HG03457 (cell line): ENCODE measurements at regions not wholly inside any gene's neighbourhood (a gene's known extent, or its start where the extent isn't known, plus 50 kb on each side); places are given as distances from the start of the nearest gene placed in this dataset.
"Not testable (repeated sequence)": the region's sequence is repeated elsewhere in the genome, so short reads cannot be mapped to it uniquely, and the experiment has no call there.

Experiments used
- ATAC-seq: cut with Tn5 transposase; IDR thresholded peaks from one replicate; pipeline ENCODE4 v1.9.1; 2021; ENCODE audit warnings: moderate number of reproducible peaks; ENCODE audit not compliant: unreplicated experiment

DNA sequence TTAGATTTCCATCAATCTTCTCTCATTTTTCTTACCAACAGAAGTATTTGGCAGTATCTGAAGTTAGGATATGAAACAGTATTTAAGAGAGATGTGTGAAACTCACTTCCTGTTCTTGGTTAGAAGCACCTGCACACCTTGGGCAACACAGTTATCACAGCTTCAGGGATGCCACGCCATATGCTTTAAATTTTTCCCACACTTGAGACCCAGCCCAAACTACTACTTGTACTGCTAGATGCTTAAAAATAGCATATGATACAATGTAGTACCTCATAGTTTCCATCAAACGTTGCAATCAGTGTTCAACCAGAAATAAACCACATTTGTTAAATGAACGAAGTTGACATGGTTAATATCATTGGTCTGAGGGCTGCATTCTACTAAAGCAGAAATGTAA is 725.1 kb upstream of the FRG1 start:
- no peak for ATAC-seq

DNA sequence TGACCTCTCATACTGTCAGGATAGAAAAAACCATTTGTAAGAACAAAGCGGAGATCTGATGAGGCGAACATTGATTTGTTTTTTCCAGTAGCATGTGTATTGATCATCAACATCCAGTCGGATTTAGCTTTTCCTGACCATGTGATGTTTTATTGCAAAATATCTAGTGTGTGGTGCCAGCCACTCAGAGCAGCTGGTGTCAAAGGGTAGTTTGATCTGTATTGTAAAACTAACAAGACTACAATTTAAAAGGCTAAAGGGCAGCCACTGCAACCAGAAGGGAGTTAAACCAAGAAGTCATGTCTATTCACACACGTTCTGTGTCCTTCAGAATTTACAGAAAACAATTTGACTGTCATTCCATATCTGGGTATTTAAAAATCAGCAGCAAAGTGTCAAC is 719.0 kb upstream of the FRG1 start:
- no peak for ATAC-seq

DNA sequence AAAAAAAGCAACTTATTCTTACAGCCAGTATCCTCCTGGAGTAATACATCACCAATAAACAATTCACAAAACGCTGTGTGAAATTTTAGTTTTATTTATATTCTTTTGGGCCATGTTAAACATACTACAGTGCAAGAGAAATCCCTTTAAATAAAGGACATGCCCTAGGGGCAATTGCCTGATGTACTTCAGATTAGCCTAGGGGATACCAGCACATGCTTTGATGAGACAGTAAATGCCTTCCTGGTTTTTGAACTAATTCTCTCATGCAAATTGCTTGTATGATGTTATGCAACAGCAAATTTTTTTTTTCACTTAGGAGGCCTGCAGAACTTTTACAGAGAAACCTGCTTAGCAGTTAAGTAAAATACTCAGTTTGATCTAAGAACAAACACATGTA is 711.9 kb upstream of the FRG1 start:
- ATAC-seq = no peak

DNA sequence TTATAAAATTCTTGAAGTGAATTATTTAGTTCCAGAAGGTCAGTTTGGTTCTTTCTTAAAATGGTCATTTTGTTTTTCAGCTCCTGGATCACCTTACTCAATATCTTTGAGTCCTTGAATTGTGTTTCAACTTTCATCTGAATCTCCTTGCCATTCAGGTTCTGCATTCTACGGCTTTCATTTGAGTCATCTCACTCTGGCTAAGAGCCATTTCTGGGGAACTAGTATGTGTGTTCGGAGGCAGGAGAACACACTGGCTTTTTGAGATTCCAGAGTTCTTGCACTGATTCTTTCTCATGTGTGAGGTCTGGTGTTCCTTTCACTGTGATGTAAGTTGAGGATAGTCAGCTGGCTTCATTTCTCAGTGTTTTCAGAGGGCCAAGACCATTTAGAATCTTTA is 708.4 kb upstream of the FRG1 start:
- ATAC-seq = no peak

DNA sequence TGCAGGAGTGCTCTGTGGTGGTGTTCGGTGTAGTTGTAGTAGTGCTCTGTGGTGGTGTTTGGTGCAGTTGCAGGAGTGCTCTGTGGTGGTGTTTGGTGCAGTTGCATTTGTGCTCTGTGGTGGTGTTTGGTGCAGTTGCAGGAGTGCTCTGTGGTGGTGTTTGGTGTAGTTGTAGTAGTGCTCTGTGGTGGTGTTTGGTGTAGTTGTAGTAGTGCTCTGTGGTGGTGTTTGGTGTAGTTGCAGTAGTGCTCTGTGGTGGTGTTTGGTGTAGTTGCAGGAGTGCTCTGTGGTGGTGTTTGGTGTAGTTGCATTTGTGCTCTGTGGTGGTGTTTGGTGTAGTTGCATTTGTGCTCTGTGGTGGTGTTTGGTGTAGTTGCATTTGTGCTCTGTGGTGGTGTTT is 706.9 kb upstream of the FRG1 start:
- not testable (repeated sequence) for ATAC-seq

DNA sequence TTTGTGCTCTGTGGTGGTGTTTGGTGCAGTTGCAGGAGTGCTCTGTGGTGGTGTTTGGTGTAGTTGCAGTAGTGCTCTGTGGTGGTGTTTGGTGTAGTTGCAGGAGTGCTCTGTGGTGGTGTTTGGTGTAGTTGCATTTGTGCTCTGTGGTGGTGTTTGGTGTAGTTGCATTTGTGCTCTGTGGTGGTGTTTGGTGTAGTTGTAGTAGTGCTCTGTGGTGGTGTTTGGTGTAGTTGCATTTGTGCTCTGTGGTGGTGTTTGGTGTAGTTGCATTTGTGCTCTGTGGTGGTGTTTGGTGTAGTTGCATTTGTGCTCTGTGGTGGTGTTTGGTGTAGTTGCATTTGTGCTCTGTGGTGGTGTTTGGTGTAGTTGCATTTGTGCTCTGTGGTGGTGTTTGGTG is 705.7 kb upstream of the FRG1 start:
- not testable (repeated sequence) for ATAC-seq

DNA sequence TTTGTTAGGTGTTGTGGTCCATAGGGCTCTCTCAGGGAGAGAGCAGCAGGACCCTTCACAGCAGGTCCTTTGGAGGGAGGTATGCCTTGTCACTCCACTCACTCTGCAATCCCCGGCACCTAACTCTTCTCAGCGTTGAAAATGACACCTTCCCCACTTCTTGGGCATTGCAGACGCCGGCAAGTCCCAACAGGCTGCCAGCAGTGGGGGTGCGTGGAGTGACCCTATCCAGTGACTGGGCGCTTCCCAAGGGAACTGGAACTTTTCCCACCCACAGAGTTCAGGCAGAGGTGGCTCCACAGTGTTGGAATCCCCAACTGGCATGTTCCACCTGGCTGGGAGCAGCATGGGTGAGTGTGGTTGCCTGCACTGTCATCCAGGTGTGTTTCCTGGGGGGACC is 705.1 kb upstream of the FRG1 start:
- no peak for ATAC-seq

DNA sequence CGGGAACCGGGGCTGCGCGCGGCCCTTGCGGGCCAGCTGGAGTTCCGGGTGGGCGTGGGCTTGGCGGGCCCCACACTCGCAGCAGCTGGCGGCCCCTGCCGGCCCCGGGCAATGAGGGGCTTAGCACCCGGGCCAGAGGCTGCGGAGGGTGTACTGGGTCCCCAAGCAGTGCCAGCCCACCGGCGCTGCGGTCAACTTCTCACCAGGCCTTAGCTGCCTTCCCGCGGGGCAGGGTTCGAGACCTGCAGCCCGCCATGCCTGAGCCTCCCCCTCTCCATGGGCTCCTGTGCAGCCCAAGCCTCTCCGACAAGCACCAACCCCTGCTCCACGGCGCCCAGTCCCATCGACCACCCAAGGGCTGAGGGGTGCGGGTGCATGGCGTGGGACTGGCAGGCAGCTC is 704.4 kb upstream of the FRG1 start:
- not testable (repeated sequence) for ATAC-seq

DNA sequence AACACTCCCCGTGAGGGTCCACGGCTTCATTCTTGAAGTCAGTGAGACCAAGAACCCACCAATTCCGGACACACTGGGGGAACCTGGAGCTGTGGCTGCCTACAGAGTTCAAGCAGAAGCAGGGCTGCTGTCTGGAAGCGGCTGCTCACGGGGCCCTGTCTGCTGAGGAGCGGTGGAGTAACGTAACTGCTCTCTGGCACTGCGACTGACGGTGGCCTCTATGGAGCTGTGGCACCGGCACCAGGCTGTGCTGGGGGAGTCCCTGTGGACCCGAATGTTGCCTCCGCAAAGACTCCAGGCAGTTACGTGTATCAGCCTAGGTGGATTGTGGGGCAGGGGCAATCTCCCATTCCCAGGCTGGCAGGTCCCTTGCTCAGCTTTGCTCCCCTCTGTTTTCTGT is 703.3 kb upstream of the FRG1 start:
- no peak for ATAC-seq

DNA sequence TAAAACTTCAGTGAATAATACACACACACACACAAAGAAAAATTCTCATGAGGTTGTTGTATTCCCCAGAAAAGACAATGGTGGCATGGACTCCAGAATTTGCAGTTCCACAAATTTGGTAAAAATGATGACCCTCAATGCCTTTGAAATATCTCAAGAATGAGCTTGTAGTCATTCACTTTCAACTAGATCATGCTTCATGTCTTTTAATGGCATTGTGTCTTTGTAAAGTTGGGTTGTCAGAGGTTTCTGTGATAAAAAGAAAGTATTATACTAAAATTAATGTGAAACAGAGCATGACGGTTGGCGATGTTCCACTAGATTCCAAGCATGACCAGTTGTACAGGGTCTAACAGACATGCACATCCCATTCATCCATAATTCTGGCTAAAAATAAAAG is 685.0 kb upstream of the FRG1 start:
- ATAC-seq = no peak

DNA sequence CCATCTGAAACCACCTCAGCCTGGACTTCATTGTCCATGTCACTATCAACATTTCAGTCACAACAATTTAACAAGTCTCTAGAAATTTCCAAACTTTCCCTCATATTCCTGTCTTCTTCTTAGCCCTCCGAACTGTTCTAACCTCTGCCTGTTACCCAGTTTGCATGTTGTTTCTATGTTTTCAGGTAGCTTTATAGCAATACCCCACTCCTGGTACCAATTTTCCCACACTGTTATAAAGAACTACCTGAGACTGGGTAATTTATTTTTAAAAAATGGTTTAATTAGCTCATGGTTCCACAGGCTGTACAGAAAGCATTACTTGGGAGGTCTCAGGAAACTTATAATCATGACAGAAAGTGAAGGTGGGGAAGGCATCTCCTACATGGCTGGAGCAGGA is 679.2 kb upstream of the FRG1 start:
- ATAC-seq = no peak

DNA sequence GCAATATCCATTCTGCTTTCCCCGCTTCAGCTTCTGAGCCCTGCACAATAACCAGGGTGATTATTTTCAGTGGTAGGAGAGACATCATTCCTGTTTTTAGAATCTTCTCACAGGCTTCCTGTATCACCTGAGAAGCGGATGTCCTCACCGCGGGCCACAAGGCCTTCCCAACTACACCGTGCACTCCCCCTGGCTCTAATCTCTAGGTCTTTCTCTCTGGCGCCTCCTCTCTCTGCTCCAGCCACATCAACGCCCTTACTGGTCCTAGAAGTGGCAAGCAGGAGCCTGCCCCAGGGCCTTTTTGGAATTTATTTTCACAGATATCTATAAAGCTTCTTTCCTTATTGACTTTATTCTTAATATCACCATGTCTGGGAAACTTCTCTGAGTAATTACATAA is 675.2 kb upstream of the FRG1 start:
- no peak for ATAC-seq

DNA sequence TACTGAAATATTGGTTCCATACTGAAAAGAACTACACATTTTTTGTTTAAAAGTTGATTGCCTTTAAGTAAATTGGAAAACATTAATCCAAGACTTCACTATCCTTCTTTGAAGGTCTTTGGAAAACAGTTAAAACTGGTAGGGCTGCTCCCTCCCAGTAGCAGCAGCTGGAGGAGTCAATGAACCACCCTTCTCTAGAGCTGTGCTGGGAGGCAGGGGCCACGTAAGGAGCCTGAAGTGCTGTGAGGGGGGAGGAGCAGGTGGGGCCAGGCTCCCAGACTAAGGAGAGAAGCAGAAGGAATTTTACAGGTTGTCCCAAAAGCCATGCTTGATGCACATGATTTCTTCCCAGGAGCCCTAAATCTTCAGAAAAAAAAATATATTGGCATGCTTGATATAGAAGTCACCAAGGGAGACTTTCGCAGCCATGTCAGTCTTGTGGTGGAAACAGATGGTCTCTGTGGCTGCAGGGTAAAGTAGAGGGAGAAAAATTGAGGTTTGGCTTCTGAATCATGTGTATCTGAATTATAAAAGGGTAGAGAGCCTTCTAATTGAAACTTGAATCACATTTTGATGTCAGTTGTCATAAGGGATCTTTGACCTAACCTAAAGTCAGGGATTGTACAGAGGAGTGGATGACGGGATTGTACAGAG is 673.2 kb upstream of the FRG1 start:
- ATAC-seq = no peak

DNA sequence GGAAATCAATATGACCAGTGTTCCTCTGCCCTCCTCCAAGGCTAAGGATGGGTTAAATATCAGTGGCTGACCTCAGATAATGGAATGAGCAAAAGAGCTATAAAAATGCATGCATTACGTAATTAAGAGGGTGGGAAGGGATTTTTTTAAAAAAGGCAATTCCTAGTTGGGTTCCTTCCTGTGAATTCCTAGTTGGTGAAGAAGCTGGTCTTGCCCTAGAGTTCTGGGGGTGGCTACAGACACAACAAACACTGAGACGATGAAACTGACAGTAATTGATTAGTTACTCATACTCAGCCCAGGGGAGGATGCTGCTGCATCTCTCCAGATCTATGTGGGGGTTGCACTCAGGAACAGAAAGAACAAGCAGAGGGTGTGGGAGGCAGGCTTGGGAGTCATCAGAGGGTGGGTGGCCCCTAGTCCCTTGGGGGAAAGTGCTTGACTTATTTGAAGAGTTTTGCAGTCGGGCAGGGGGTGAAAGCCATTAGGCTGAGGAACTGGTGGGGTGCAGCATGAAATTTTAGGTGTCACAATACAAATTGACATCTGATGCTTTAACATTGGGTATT is 662.0 kb upstream of the FRG1 start:
- no peak for ATAC-seq

DNA sequence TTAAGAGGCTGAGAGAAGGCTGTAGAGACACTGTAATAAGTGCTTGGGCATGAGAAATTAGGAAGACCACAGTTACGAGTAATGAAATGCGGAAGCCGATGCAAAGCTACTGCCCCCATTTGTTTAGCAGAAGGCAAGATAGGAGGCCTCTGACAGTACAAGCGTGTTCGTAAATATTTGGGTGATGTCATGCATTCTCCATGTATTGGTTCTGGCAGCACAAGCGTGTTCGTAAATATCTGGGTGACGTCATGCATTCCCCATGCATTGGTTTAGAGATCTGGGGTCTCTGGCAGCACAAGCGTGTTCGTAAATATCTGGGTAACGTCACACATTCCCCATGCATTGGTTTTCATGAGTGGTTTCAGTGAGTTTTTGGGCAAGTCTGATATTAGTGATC is 661.5 kb upstream of the FRG1 start:
- ATAC-seq = no peak

DNA sequence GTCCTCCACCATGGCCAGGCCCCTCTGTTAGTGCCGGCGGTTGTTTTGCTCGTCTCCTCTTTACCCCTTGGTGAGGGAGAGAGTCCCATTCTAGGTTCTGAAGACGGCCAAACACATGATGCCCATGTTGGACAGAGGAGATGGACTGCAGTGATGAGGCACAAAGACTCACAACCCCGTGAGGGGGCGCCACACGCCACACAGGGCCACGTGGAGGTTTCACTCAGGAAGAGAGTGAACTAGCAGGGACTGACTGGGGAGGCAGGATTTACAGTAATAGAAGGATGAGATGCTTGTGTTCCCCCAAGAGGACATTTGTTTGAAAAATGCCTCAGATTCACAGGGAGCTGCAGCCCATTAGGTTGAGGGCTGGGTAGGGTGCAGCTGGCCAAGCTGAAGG is 655.3 kb upstream of the FRG1 start:
- ATAC-seq = no peak

DNA sequence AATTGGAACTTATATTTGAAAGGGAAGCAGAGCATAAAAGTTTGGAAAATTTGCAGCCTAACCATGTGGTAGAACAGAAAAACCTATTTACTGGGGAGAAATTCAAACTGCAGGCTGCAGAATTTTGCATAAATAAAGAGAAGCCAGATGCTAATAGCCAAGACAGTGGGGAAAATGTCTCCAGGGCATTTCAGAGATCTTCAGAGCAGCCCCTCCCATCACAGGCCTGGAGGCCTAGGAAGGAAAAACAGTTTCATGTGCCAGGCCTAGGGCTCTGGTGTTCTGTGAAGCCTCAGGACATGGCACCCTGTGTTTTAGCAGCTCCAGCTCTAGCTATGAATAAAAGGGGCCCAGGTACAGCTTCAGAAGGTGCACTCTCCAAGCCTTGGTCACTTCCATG is 648.7 kb upstream of the FRG1 start:
- no peak for ATAC-seq

DNA sequence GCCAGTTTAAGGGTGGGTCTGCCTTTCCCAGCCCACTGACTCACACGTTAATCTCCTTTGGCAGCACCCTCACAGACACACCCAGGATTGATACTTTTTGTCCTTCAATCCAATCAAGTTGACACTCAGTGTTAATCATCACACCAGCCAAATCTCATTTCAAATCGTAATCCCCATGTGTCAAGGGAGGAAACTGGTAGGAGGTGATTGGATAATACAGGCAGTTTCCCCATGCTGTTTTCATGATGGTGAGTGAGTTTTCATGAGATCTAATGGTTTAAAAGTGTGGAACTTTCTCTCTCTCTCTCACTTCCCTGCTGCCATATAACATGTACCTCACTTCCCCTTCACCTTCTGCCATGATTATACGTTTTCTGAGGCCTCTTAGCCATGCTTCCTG is 647.2 kb upstream of the FRG1 start:
- no peak for ATAC-seq

DNA sequence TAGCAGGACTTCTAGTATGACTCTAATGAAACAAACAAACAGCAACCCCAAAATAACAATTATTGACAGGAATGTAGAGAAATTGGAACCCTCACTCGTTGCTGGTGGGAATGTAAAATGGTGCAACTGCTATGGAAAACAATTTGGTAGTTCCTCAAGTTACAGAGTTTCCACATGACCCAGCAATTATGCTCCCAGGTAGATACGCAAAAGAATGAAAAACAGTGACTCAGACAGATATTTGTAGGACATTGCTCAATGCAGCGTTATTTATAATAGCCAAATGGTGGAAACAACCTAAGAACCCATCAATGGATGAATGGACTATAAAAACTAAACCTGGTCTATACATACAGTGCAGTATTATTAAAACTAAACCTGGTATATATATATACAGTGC is 646.1 kb upstream of the FRG1 start:
- ATAC-seq = no peak

DNA sequence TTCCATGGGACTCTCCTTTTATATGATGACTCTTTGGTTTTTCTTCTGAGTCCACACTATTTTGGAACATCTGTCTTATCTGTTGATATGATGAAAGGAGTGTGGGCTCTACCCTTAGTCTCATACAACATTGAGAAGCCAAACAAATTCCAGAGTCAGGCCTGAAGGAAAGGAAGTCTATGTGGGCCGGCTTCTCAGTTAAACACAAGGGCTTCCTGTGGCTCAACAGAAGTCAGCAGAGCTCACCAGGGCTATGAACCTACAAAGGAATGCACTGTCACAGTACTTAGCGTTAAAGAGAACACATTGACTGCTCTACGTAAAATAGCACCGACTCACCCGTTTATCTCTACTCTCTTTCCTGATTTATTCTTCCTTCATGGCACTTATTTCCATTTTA is 641.0 kb upstream of the FRG1 start:
- ATAC-seq = no peak

DNA sequence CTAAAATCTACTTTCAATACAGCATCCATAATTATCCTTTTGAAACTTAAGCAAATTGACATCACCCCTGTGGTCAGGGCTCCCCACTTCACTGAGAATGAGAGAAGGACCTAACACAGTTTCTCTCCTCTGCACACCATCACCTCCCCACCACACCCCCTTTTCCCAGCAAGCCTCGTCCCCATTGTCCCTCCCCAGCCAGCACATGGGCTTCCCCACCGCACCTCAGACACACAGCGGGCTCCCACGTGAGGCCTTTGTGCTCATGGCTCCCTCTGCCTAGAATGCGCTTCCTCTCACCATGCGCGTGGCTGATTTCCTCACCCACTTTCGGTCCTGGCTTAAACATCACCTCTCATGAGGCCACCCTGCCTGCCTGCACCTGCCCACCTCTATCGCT is 639.0 kb upstream of the FRG1 start:
- no peak for ATAC-seq

DNA sequence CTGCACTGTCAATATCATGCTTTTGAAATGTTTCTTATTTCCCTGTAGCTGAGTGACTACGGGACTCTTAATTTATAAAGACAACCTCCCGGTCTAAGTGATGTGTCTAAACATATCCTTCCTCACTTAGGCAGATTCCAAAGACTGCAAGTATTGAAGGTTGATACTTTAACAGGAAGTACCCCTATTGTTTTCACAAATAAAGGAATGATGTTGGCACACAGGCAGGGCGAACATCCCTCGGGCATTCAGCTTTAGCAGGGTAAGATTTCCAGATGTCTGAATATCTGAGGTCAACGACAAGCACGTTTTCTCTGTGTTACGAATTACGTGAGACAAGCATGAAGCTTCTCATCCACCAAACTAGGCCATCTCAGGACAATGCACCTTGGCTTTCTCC is 638.0 kb upstream of the FRG1 start:
- ATAC-seq = no peak

DNA sequence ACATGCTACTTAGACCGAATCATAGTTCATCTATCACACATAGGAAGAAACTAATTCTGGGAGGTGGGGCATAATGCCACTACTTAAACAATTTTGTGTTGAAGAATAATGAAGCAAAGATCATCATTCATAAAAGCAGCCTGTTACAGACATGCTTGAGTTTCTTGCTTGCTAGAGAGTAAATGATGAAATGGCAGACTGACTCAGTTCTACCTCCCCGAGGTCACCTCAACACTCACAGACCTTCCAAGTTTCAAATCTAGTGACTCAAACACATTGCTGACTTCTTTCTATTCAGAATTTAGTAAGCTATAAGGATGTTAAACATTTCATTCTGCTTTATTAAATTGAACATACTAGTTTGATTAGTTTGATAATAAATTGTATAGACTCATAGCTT is 636.5 kb upstream of the FRG1 start:
- ATAC-seq = no peak
